ENCODE measurements at regions not wholly inside any gene's neighbourhood (a gene's known extent, or its start where the extent isn't known, plus 50 kb on each side); places are given as distances from the start of the nearest gene placed in this dataset.

GRCh38 chr7:36038063-36038721, 114.9 kb upstream of the EEPD1 start:
- H3K9me3 ChIP-seq (ENCODE audit: control insufficient read depth, low read depth, low read length): no peaks in the 10 kb centered on the region
- H4K91ac ChIP-seq (ENCODE audit: insufficient read length, low read depth, low read length): no peak overlapping the region
- H3K27ac ChIP-seq (ENCODE audit: insufficient read length, low read depth, low read length): no peak overlapping the region
- no peak for DNase-seq
- H3T11ph ChIP-seq (ENCODE audit: low read length): no peak overlapping the region
- no peak overlapping the region for H3K14ac ChIP-seq (ENCODE audit: insufficient read depth, low read length)
- H4K5ac ChIP-seq (ENCODE audit: insufficient read length, low read depth, low read length): no peak overlapping the region
- TF ChIP-seq CTCF (conservative IDR thresholded peaks at IDR 0.05): no peak
- no peaks in the 10 kb centered on the region for H3K79me2 ChIP-seq (ENCODE audit: insufficient read depth, low read length)
- H3K23me2 ChIP-seq (ENCODE audit: insufficient read length, low read depth, low read length, poor library complexity, severe bottlenecking): no peaks in the 10 kb centered on the region
- no peak overlapping the region for H2AFZ ChIP-seq (ENCODE audit: low read length)
- H3K4me1 ChIP-seq (ENCODE audit: insufficient read depth, low read length): no peaks in the 10 kb centered on the region
- no peak overlapping the region for H2BK5ac ChIP-seq (ENCODE audit: insufficient read length, low read length)
- no peak overlapping the region for H3K27ac Mint-ChIP-seq
- H3K56ac ChIP-seq (ENCODE audit: insufficient read length, low read depth, low read length): no peak overlapping the region
- no peaks in the 10 kb centered on the region for H3K27me3 ChIP-seq (ENCODE audit: insufficient read depth, low read length)
- H3K4me3 Mint-ChIP-seq: no peak overlapping the region
- H3K23ac ChIP-seq (ENCODE audit: insufficient read length, low read depth, low read length): no peak overlapping the region
- no CpG with 5 or more reads among the region's 7 CpGs for whole genome bisulfite sequencing (ENCODE audit: extremely low coverage, insufficient read length, low lambda C conversion rate)
- H4K8ac ChIP-seq (replicated peaks; ENCODE audit: insufficient read length, low read depth, low read length): no peak overlapping the region
- no peaks in the 10 kb centered on the region; a peak in 1 of 5 replicates for H3K9me3 Mint-ChIP-seq
- H2BK15ac ChIP-seq (ENCODE audit: low read depth, low read length): no peak overlapping the region
- H4K20me1 ChIP-seq (ENCODE audit: control insufficient read depth, insufficient read depth, insufficient read length): no peaks in the 10 kb centered on the region
- no peak overlapping the region for H2BK20ac ChIP-seq (ENCODE audit: low read depth, low read length, poor library complexity, severe bottlenecking)
- no peaks in the 10 kb centered on the region for H3K79me1 ChIP-seq (ENCODE audit: insufficient read depth, low read depth, low read length, poor library complexity, severe bottlenecking)
- no peak overlapping the region for H2AK5ac ChIP-seq (ENCODE audit: insufficient read length, low read length)
- no peak overlapping the region for H3K4ac ChIP-seq (ENCODE audit: low read depth, low read length)
- no peaks in the 10 kb centered on the region; a peak in 2 of 7 replicates for H3K36me3 Mint-ChIP-seq (ENCODE audit: insufficient read depth in 1 of 3, low read depth in 3 of 3)
- H3K27me3 Mint-ChIP-seq (ENCODE audit: low read depth): peaks cover 11% of the 10 kb centered on the region
- H3K4me2 ChIP-seq (ENCODE audit: insufficient read depth, insufficient read length, low read length): no peak overlapping the region
- peaks cover 12 to 14% of the 10 kb centered on the region in 2 experiments for H3K4me1 Mint-ChIP-seq
- no peak overlapping the region for H2BK12ac ChIP-seq (ENCODE audit: insufficient read length, low read depth, low read length)
- H3K18ac ChIP-seq (ENCODE audit: insufficient read length, low read depth, low read length): no peak overlapping the region
- H2BK120ac ChIP-seq (ENCODE audit: low read depth, low read length, poor library complexity, severe bottlenecking): no peak overlapping the region
- no peak overlapping the region for H3K9ac ChIP-seq (ENCODE audit: extremely low read depth, insufficient read length, low read length)
